ENCODE measurements at regions not wholly inside any gene's neighbourhood (a gene's known extent, or its start where the extent isn't known, plus 50 kb on each side); places are given as distances from the start of the nearest gene placed in this dataset.

- no peak for ATAC-seq
Measured at GRCh38 chr9:108083160-108083750, 593.7 kb upstream of the KLF4 start.

DNA sequence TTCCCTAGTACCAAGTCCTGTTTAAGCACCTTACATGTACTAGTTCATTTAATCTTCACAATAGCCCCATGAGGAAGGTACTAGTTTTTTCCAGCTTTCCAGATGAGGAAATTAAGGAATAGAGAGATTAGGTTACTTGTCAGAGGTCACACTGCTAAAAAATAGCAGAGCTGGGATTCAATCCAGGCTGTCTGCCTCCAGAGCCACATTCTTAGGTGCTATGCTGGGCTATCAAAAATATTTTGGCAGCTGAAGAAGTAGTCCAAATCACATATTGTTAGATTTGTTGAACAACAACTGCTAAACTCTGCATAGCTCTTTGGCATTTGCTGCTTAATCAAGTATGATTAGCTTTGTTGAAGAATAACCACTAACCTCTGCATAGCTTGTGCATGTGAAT is 591.5 kb upstream of the KLF4 start:
- ATAC-seq = no peak

GRCh38 chr9:108080285-108080684 is 590.7 kb upstream of the KLF4 start:
- no peak for ATAC-seq

- no peak for ATAC-seq
Measured at GRCh38 chr9:108078811-108079210, 589.2 kb upstream of the KLF4 start.

- ATAC-seq = no peak
Measured at GRCh38 chr9:108078375-108078774, 588.8 kb upstream of the KLF4 start.

DNA sequence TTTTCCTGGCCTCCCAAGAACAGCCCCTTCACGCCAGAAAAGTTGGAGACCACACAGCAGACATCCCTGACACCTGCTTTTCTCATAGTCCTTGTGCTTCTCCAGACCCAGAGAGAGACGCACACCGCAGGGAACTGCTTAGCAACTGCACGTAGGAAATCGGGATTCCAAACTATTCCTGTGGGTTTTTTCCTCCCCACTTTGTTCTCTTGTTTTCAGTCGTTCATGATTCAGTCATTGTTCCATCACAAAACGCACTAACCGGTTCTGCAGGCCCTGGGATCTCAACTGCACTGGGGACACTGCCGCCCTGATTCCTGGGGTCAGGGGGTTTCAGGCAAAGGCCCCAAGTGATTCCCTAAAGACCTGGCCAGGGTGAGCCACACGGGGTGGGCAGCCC is 588.0 kb upstream of the KLF4 start:
- no peak for ATAC-seq

- ATAC-seq = no peak
Measured at GRCh38 chr9:108074900-108075299, 585.3 kb upstream of the KLF4 start.

- ATAC-seq = no peak
Measured at GRCh38 chr9:108073823-108074222, 584.3 kb upstream of the KLF4 start.

- ATAC-seq = no peak
Measured at GRCh38 chr9:108072740-108073139, 583.2 kb upstream of the KLF4 start.

GRCh38 chr9:108070861-108071260 is 581.3 kb upstream of the KLF4 start:
- no peak for ATAC-seq

DNA sequence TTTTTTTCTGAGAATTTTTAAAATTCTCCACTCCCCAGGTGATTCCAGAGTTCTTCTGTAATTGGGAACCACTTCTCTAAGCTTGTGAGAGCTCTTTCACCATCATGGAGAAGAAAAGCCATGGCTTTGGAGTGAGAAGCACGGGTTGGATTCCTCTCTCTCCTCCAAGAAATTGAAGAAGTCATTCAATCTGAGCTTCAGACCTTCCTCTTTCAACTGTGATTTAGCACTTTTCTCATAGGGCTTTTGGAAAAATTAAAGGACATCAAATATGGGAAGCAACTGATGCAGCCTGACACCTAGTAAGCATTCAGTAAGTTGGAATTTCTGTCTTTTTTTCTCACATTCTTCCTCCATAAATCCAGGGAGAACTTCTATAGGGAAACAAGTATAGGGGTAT is 580.4 kb upstream of the KLF4 start:
- ATAC-seq = no peak

DNA sequence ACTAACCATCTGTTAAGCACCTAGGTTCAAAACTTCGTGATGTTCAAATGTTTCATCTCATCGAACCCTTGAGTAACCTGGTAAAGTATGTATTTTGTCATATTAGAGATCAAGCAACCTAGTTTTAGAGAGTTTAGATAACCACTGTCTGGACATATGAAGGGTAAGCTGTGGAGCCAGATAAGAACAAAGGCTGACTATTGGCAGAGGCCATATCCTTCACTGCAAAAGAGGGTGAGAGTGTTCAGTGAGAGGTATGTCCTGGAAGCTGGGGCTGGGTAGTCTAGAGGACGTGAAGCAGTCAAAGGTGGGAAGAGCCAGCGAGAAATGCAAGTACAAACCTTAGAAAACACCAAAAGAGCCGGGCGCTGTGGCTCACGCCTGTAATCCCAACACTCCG is 573.1 kb upstream of the KLF4 start:
- no peak for ATAC-seq

- ATAC-seq = no peak
Measured at GRCh38 chr9:108060175-108060574, 570.6 kb upstream of the KLF4 start.

DNA sequence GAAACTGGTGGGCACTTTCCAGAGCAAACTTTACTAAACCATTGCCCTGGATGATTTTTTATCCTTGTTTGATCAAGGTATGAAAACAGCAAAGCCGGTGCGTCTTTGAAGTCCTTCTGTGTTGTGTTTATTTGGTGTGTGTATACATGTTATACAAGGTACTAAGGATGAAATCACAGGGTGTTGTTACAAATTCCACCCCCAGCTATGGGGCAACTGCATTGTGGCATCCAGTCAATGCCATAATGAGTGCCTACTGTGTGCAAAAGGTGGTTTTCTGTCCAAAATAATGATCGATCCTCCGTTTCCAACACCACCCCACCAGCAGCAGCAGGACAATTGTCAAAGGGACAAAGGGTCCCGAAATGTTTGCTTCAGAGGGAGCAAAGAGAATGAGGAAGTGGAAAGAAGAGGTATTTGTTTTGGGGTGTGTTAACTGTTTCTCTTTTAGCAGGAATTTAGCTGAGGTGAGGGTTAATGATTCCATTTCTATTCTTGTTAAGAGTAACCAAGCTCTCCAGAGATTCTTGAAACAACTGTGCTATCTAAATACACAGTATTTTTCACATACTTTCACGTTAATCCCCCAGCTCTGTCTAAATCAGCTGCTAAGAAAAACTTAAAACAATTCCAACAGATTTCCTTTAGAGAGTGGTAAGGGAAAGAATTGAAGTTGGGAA is 568.7 kb upstream of the KLF4 start:
- ATAC-seq = no peak

DNA sequence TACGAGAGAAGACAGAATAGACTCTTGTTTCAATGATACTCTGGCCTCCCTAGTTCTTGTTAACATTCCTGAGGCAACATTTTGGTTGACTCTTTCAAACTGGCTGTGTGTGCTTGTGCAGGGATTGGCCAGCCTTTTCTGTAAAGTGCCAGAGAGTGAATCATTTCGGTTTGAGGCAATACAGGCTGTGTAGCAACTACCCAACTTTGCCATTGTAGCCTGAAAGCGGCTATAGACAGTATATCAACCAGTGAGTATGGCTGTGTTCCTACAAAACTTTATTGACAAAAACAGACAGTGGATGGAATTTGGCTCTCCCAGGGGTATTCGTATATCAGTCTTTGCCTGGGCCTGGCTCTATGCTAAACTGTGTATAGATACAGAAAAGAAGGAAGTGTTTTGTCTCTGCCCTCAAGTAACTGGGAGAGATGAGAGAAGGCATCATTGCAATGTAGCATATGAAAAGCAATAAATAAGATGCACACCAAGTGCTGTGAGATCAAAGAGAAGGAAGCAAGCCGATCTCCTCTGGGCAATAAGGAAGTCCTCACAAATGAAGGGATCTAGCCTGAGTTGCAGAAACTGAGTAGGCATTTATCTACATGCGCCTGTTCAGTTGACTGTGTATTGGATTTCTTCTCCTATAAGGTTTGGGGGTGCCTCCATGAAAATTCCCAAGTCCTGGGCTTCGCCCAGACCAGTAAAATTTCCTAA is 568.0 kb upstream of the KLF4 start:
- ATAC-seq = no peak

DNA sequence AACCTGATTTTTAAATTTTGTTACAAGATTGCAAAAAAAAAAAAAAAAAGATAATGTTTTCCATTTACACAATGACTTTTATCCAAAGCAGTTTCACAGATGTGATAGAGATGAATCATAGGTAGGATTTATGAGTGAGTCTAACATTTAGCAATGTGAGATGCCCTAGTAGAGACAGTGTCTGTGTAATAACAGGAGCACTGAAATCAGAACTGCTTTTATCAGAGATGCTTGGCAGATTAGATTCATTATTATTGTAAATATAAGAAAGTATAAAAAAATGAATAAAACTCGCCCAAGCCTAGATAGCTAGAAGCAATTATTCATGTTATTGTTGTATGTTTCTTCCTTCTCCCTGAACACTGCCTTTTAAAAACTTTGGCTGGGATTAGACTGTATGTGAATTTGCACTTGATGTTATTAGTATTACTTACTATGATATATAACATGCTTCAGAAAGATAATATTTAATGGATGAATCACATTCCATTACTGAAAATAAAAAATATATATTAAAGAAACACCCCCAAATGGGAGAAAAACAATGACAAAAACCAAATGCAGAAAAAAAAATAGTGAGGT is 567.3 kb upstream of the KLF4 start:
- ATAC-seq = no peak

DNA sequence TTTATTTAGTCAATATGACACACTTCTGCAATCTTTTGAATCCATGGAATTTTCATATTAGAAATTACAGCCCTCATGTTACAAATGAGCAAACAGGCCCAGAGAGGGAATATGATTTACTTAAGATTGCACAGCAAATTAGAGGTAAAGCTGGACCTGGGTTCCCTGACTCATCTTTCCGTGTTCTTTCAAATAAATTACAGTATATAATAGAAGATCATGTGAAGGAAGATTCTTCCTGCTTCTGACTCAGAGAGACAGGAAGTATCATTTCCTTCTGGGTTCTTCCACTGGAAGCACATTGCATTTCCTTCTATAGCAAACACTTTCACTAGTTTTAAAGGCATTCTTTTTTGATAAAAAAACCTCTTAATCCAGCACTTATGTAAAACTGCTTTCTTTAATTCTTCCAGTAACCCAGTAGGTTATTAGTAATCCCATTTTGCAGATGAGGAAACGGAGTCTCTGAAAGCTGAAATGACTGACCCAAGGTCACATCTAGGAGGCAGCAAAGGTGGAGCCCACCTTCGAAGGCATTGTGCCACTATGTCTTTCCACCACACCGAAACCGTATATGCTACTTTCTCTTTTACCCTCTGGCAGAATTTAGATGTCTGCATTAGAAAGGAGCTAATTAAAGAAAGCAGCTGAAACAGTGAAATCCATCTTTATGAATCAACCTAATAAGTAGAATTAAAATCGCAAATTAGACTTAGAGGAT is 566.7 kb upstream of the KLF4 start:
- no peak for ATAC-seq

GRCh38 chr9:108054131-108054630 is 564.6 kb upstream of the KLF4 start:
- no peak for ATAC-seq

DNA sequence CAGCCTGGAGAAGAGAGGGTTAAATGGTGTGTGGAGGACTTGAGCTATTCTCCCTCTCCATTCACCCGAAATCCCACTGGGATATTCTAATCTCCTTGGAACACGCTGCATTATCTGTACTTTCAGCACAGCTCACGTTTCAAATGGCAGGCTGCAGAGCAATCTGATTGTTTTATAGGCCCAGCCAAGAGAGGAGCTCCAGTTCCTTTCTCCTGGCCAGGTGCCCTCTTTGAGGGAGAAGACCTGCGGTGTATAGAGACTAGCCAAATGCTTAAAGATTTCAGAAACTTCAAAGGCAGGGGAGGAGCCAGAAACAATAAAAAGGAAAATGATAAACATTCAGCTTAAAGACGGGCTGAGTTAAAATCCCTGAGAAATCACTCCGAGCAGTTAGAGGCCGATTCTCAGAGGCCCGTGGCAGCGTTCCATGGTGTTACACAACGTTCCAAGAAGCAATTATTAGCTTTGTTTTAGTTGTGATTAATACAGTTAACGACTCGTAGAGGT is 564.0 kb upstream of the KLF4 start:
- ATAC-seq = no peak

DNA sequence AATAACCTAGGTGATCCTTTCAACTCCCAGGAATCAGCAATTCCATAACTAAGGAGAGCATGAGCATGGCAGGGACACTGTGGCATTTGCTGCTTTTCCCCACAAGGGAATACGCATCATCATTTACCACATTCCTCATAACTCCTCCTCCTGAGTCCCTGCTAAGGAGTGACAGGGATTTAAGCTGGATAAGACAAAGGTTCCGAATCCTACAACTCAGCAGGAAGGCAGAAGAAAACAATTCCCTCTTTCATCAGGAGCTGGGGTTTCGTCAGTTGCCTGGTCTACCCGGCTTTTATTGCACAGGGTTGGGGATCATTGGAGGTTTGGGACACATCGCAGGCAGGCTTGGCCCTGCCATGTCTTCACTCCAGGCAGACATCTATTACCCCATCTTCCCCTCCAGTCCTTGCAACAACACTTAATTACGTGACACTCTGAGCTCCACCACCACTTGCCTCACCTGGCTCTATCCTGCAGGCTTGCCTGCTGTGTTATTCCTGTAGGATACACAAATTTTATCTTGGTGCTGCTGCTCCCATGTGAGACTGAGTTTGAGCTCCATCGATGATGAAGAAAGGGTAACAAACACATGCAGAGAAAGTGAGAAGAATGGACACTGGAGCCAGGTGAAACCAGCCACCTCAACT is 563.0 kb upstream of the KLF4 start:
- ATAC-seq = no peak

GRCh38 chr9:108050894-108051293 is 561.3 kb upstream of the KLF4 start:
- ATAC-seq = no peak

Measured in activated CD4-positive, CD25-positive, alpha-beta regulatory T cell treated with anti-CD3 and anti-CD28 coated beads, Interleukin-2, amount 50 U/mL, for 24 hours (primary cell).